ENCODE measurements at regions not wholly inside any gene's neighbourhood (a gene's known extent, or its start where the extent isn't known, plus 50 kb on each side); places are given as distances from the start of the nearest gene placed in this dataset.

DNA sequence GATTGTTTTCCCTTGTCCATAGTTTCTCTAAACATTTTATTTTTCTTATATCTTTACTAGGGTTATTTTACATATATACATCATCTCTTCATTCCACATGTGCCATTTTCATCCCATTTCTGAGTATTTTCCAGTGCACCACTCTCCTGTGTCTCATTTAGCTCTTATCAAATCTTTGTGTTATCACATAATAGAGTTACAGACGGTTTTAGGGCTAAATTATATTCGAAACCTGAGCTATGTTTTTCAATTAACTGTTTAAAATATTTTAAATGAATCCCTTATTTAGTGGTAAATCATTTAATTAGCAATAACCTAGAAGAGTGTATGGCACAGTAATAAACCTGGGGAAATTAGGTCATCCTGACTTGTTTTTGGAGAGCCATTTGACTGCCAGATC is 160.4 kb upstream of the DCN start:
- DNase-seq = no peak
- ChIA-PET POLR2A (no interaction called here), CTCF (no interaction called here)
- peaks cover 3 to 26% (median 6%) of the 10 kb centered on the region in 5 donors for H3K27me3 Mint-ChIP-seq
- no peaks in the 10 kb centered on the region for H3K9me3 Mint-ChIP-seq
- H3K36me3 Mint-ChIP-seq = no peaks in the 10 kb centered on the region
- Histone ChIP-seq H3K4me1 (ENCODE audit: control insufficient read depth in 2 of 2, insufficient read depth in 2 of 2, low read length in 2 of 2) (no peaks in the 10 kb centered on the region), H3K9me3 (ENCODE audit: control insufficient read depth in 2 of 3, low read length in 3 of 3) (no peaks in the 10 kb centered on the region), H3K27ac (ENCODE audit: low read depth, low read length) (no peak overlapping the region), H3K27me3 (ENCODE audit: control insufficient read depth in 2 of 2, insufficient read depth in 2 of 2, low read length in 2 of 2) (peaks cover 0 to 4% of the 10 kb centered on the region in 2 donors), H3K4me3 (ENCODE audit: low read length) (no peak overlapping the region), H3K36me3 (ENCODE audit: control insufficient read depth in 2 of 3, insufficient read depth in 3 of 3, low read length in 3 of 3) (no peaks in the 10 kb centered on the region)
- no peak for ATAC-seq
- H3K4me3 Mint-ChIP-seq = no peak overlapping the region
- H3K27ac Mint-ChIP-seq = no peak overlapping the region
- intact Hi-C loops (cut with micrococcal nuclease) = no loop called here
- no peaks in the 10 kb centered on the region for H3K4me1 Mint-ChIP-seq

GRCh38 chr12:91339106-91339505 is 156.5 kb upstream of the DCN start:
- intact Hi-C loops (cut with micrococcal nuclease) = no loop called here
- no peaks in the 10 kb centered on the region for H3K4me1 ChIP-seq (ENCODE audit: control insufficient read depth in 2 of 2, insufficient read depth in 2 of 2, low read length in 2 of 2)
- ATAC-seq = no peak
- H3K9me3 ChIP-seq (ENCODE audit: control insufficient read depth in 2 of 3, low read length in 3 of 3) = no peaks in the 10 kb centered on the region
- Mint-ChIP-seq H3K4me1 (peaks cover 0 to 2% (median 0%) of the 10 kb centered on the region in 7 donors), H3K27ac (no peak overlapping the region), H3K27me3 (peaks cover 7 to 33% (median 9%) of the 10 kb centered on the region in 5 donors), H3K9me3 (no peaks in the 10 kb centered on the region), H3K4me3 (no peak overlapping the region), H3K36me3 (no peaks in the 10 kb centered on the region)
- peaks cover 0 to 4% of the 10 kb centered on the region in 2 donors for H3K27me3 ChIP-seq (ENCODE audit: control insufficient read depth in 2 of 2, insufficient read depth in 2 of 2, low read length in 2 of 2)
- no peaks in the 10 kb centered on the region for H3K36me3 ChIP-seq (ENCODE audit: control insufficient read depth in 2 of 3, insufficient read depth in 3 of 3, low read length in 3 of 3)
- H3K27ac ChIP-seq (ENCODE audit: low read depth, low read length) = no peak overlapping the region
- ChIA-PET POLR2A (no interaction called here), CTCF (no interaction called here)
- no peak for DNase-seq
- H3K4me3 ChIP-seq (ENCODE audit: low read length) = no peak overlapping the region

DNA sequence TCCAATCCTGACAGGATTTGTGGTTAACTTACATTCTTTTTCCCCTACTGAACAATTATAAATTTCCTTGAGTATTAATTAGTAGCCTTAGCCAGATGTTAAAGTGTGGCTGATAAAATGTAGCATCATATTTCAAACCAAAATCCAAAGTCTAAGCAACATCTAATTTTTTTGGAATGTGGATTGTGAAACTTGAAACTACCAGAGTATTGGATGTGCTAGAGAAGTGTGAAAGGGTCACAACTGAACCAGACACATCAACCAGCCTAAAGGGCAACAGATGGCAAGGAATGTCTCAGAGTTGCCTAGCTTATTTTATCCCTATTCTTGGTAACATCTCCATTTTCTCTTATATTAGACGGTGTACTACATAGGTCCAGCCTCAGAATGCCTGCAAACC is 153.1 kb upstream of the DCN start:
- CTCF ChIA-PET = interaction anchor here (0.7 kb wide), 1 partner anchor 158 kb away, joined by 3 read pairs; no protein-coding TSS in a partner anchor
- POLR2A ChIA-PET = no interaction called here

GRCh38 chr12:91333966-91334365 is 151.3 kb upstream of the DCN start:
- no peak overlapping the region for H3K4me3 ChIP-seq (ENCODE audit: low read length)
- no peaks in the 10 kb centered on the region for H3K36me3 ChIP-seq (ENCODE audit: control insufficient read depth in 2 of 3, insufficient read depth in 3 of 3, low read length in 3 of 3)
- intact Hi-C loops (cut with micrococcal nuclease) = no loop called here
- H3K36me3 Mint-ChIP-seq = no peaks in the 10 kb centered on the region
- H3K9me3 Mint-ChIP-seq = no peaks in the 10 kb centered on the region
- peaks cover 0 to 38% (median 17%) of the 10 kb centered on the region in 5 donors for H3K27me3 Mint-ChIP-seq
- ChIA-PET POLR2A (no interaction called here), CTCF (no interaction called here)
- DNase-seq (no peak), ATAC-seq (no peak)
- no peak overlapping the region for H3K27ac Mint-ChIP-seq
- H3K4me3 Mint-ChIP-seq = no peak overlapping the region
- no peak overlapping the region for H3K27ac ChIP-seq (ENCODE audit: low read depth, low read length)
- no peaks in the 10 kb centered on the region for H3K4me1 ChIP-seq (ENCODE audit: control insufficient read depth in 2 of 2, insufficient read depth in 2 of 2, low read length in 2 of 2)
- H3K27me3 ChIP-seq (ENCODE audit: control insufficient read depth in 2 of 2, insufficient read depth in 2 of 2, low read length in 2 of 2) = peaks cover 0 to 4% of the 10 kb centered on the region in 2 donors
- peaks cover 0 to 2% (median 0%) of the 10 kb centered on the region in 7 donors for H3K4me1 Mint-ChIP-seq
- H3K9me3 ChIP-seq (ENCODE audit: control insufficient read depth in 2 of 3, low read length in 3 of 3) = no peaks in the 10 kb centered on the region

More for the DNA sequence above, 153.1 kb upstream of the DCN start:
- DNase-seq (no peak), ATAC-seq (no peak)
- no peak overlapping the region for H3K27ac ChIP-seq (ENCODE audit: low read depth, low read length)
- Mint-ChIP-seq H3K4me3 (no peak overlapping the region), H3K27ac (no peak overlapping the region), H3K27me3 (peaks cover 0 to 44% (median 17%) of the 10 kb centered on the region in 5 donors), H3K36me3 (no peaks in the 10 kb centered on the region), H3K9me3 (no peaks in the 10 kb centered on the region), H3K4me1 (peaks cover 0 to 2% (median 0%) of the 10 kb centered on the region in 7 donors)
- no peaks in the 10 kb centered on the region for H3K4me1 ChIP-seq (ENCODE audit: control insufficient read depth in 2 of 2, insufficient read depth in 2 of 2, low read length in 2 of 2)
- no peaks in the 10 kb centered on the region for H3K36me3 ChIP-seq (ENCODE audit: control insufficient read depth in 2 of 3, insufficient read depth in 3 of 3, low read length in 3 of 3)
- intact Hi-C loops (cut with micrococcal nuclease) = no loop called here
- H3K27me3 ChIP-seq (ENCODE audit: control insufficient read depth in 2 of 2, insufficient read depth in 2 of 2, low read length in 2 of 2) = peaks cover 0 to 4% of the 10 kb centered on the region in 2 donors
- H3K4me3 ChIP-seq (ENCODE audit: low read length) = no peak overlapping the region
- no peaks in the 10 kb centered on the region for H3K9me3 ChIP-seq (ENCODE audit: control insufficient read depth in 2 of 3, low read length in 3 of 3)

DNA sequence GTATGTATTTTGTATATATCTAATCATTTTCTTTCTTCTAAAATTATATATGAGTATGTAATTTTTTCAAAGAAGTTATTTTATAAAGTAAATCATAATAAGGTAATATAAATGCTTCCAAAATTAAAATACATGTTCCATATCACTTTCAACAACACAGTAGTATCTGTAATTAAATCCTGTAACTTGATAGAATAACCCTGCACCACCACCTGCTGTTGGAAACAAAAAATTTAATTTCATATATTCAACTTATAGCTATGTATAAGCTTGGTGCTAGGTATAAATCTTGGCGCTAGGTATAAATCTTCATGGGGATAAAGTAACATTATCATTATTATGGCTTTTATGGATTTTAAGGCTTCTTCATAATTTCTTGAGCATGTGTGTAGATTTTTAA is 149.7 kb upstream of the DCN start:
- no peak overlapping the region for H3K4me3 ChIP-seq (ENCODE audit: low read length)
- H3K27ac Mint-ChIP-seq = no peak overlapping the region
- no peak overlapping the region for H3K4me3 Mint-ChIP-seq
- ATAC-seq (no peak), DNase-seq (no peak)
- H3K36me3 ChIP-seq (ENCODE audit: control insufficient read depth in 2 of 3, insufficient read depth in 3 of 3, low read length in 3 of 3) = no peaks in the 10 kb centered on the region
- H3K4me1 ChIP-seq (ENCODE audit: control insufficient read depth in 2 of 2, insufficient read depth in 2 of 2, low read length in 2 of 2) = no peaks in the 10 kb centered on the region
- no peaks in the 10 kb centered on the region for H3K9me3 Mint-ChIP-seq
- peaks cover 0 to 37% (median 17%) of the 10 kb centered on the region in 5 donors for H3K27me3 Mint-ChIP-seq
- POLR2A ChIA-PET = no interaction called here
- intact Hi-C loops (cut with micrococcal nuclease) = no loop called here
- no peaks in the 10 kb centered on the region for H3K9me3 ChIP-seq (ENCODE audit: control insufficient read depth in 2 of 3, low read length in 3 of 3)
- CTCF ChIA-PET = no interaction called here
- H3K4me1 Mint-ChIP-seq = peaks cover 0 to 2% (median 0%) of the 10 kb centered on the region in 7 donors
- H3K27me3 ChIP-seq (ENCODE audit: control insufficient read depth in 2 of 2, insufficient read depth in 2 of 2, low read length in 2 of 2) = no peaks in the 10 kb centered on the region
- no peak overlapping the region for H3K27ac ChIP-seq (ENCODE audit: low read depth, low read length)
- H3K36me3 Mint-ChIP-seq = no peaks in the 10 kb centered on the region

GRCh38 chr12:91331371-91331770 is 148.8 kb upstream of the DCN start:
- H3K9me3 Mint-ChIP-seq = no peaks in the 10 kb centered on the region
- H3K36me3 Mint-ChIP-seq = no peaks in the 10 kb centered on the region
- H3K36me3 ChIP-seq (ENCODE audit: control insufficient read depth in 2 of 3, insufficient read depth in 3 of 3, low read length in 3 of 3) = no peaks in the 10 kb centered on the region
- H3K27ac ChIP-seq (ENCODE audit: low read depth, low read length) = no peak overlapping the region
- no peaks in the 10 kb centered on the region for H3K27me3 ChIP-seq (ENCODE audit: control insufficient read depth in 2 of 2, insufficient read depth in 2 of 2, low read length in 2 of 2)
- no peaks in the 10 kb centered on the region for H3K4me1 Mint-ChIP-seq
- no peaks in the 10 kb centered on the region for H3K9me3 ChIP-seq (ENCODE audit: control insufficient read depth in 2 of 3, low read length in 3 of 3)
- CTCF ChIA-PET = interaction anchor here (0.6 to 0.7 kb wide), 2 partner anchors 118 to 1181 kb away, joined by 3 read pairs; no protein-coding TSS in a partner anchor
- H3K4me3 ChIP-seq (ENCODE audit: low read length) = no peak overlapping the region
- POLR2A ChIA-PET = no interaction called here
- DNase-seq (no peak), ATAC-seq (no peak)
- intact Hi-C loops (cut with micrococcal nuclease) = no loop called here
- no peak overlapping the region for H3K4me3 Mint-ChIP-seq
- no peaks in the 10 kb centered on the region for H3K4me1 ChIP-seq (ENCODE audit: control insufficient read depth in 2 of 2, insufficient read depth in 2 of 2, low read length in 2 of 2)
- no peak overlapping the region for H3K27ac Mint-ChIP-seq
- H3K27me3 Mint-ChIP-seq = peaks cover 0 to 37% (median 17%) of the 10 kb centered on the region in 5 donors

- Mint-ChIP-seq H3K27me3 (peaks cover 0 to 18% (median 10%) of the 10 kb centered on the region in 5 donors), H3K4me1 (no peaks in the 10 kb centered on the region), H3K27ac (no peak overlapping the region), H3K36me3 (no peaks in the 10 kb centered on the region), H3K9me3 (no peaks in the 10 kb centered on the region), H3K4me3 (no peak overlapping the region)
- POLR2A ChIA-PET = no interaction called here
- H3K27ac ChIP-seq (ENCODE audit: low read depth, low read length) = no peak overlapping the region
- CTCF ChIA-PET = interaction anchor here (0.6 to 1.5 kb wide), 4 partner anchors 15 to 1769 kb away, joined by 3 read pairs; no protein-coding TSS in a partner anchor
- no peaks in the 10 kb centered on the region for H3K4me1 ChIP-seq (ENCODE audit: control insufficient read depth in 2 of 2, insufficient read depth in 2 of 2, low read length in 2 of 2)
- intact Hi-C loops (cut with micrococcal nuclease) = loop anchor here (5.0 to 10.0 kb wide), 3 partner anchors 146 to 1784 kb away; partner anchors contain the start of gene DCN (in 1 of the 2)
- no peaks in the 10 kb centered on the region for H3K27me3 ChIP-seq (ENCODE audit: control insufficient read depth in 2 of 2, insufficient read depth in 2 of 2, low read length in 2 of 2)
- no peaks in the 10 kb centered on the region for H3K9me3 ChIP-seq (ENCODE audit: control insufficient read depth in 2 of 3, low read length in 3 of 3)
- H3K36me3 ChIP-seq (ENCODE audit: control insufficient read depth in 2 of 3, insufficient read depth in 3 of 3, low read length in 3 of 3) = no peaks in the 10 kb centered on the region
- no peak for DNase-seq
- no peak overlapping the region for H3K4me3 ChIP-seq (ENCODE audit: low read length)
- ATAC-seq = no peak
Measured at GRCh38 chr12:91328451-91328850, 145.8 kb upstream of the DCN start.
